SH-SY5Y (cell line): ENCODE measurements at regions not wholly inside any gene's neighbourhood (a gene's known extent, or its start where the extent isn't known, plus 50 kb on each side); places are given as distances from the start of the nearest gene placed in this dataset.

Source experiments
- GATA2 ChIP-seq: IDR thresholded peaks from 2 replicates; pipeline ENCODE4 v1.6.1; 2011; ENCODE audit warnings: mild to moderate bottlenecking, low read depth, low read length
- GATA3 ChIP-seq: IDR thresholded peaks from 2 replicates; pipeline ENCODE4 v1.6.1; 2011; ENCODE audit warnings: low read depth, mild to moderate bottlenecking, low read length, moderate library complexity

GRCh38 chr13:68110178-68110768, 880.1 kb upstream of the PCDH9 start:
- TF ChIP-seq GATA3: no peak
- no peak for TF ChIP-seq GATA2
